HG02763 (cell line): ENCODE measurements at regions not wholly inside any gene's neighbourhood (a gene's known extent, or its start where the extent isn't known, plus 50 kb on each side); places are given as distances from the start of the nearest gene placed in this dataset.

ENCODE experiments used
- ATAC-seq: cut with Tn5 transposase; IDR thresholded peaks from one replicate; pipeline ENCODE4 v1.9.1; 2021; ENCODE audit warnings: mild to moderate bottlenecking, moderate library complexity; ENCODE audit not compliant: unreplicated experiment

DNA sequence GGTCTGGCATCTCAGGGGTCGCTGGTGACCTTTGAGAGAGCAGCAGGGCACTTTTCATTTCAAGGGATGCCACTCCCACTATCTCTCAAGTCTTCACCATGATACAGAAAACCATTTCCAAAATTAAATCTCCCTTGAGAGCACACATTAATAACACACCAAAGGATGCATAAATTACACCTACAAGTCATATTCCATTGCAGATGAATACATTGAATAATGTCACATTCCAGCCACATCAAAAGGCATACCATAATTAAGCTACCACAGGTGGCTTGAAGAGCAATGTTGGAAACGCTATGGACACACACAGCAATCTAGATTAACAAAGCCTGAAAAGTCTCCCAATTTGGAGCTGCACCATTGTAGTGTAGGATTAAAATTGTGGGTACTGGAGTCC lies 353.3 kb upstream of the ZMIZ1 start:
- ATAC-seq = no peak

DNA sequence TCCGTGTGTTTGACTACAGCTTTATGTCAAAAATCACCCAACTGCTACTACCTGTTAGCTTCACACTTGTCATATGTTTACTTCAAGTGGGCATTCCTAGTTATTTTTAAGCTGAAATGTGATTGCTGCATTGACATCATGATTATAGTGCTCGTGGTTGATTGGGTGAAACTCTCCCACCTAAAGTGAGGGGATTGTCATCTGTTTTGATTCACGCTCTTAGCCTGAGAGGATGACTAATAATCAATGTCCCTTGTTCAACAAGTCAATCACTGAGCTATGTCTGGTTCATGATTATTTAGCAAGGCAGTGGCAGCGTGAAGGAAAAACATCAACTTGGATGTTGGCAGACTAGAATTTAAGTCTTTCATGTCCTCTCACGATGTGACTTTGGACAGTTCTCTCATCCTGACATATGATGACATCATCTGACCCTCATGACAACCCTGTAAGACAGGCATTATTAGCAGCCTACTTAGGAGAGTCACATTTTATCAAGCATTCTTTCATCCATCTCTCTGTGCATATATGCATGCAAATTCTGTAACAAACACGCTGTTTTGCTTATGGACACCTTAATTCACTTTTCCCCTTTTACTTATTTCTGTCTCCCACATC lies 352.6 kb upstream of the ZMIZ1 start:
- ATAC-seq = no peak

DNA sequence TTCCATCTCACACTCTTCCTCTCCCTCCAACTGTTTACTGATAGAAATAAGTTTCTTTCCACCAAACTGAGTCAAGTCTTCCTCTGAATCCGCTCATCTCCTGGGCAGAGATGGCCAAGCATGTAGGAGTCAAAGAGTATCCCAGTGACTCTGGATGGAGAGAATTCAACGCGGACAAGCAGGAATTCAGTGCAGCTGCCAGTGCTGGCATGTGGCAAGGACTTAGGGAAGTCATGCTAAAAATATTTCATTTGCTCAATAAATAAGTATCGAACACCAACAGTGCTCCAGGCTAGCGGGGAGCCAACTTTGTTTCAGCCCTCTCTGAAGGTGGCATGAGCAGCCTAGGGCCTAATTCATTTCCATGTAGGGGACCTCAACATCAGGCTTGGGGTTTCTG lies 351.6 kb upstream of the ZMIZ1 start:
- no peak for ATAC-seq

DNA sequence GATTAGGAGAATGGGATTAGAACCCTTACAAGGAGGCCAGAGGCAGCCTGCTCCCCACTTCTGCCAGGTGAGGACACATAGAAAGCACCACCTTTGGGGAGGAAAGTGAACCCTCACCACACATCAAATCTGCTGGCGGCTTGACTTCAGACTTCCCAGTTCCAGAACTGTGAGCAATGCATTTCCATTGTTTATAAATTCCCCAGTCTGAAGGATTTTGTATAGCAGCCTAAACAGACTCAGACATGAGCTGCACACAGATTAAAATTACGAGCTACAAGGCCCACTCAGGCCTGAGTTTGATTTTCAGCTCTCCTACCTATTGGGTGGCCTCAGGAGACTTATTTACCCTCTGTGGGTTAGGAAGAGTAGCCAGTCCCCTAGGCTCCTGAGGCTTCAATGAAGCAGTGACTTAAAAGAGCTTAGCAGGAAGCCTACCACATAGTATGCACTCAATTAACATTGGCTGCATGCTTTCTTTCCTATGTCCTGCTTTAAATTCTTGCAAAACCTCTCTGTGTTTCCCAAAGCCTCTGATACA lies 350.7 kb upstream of the ZMIZ1 start:
- ATAC-seq = no peak

DNA sequence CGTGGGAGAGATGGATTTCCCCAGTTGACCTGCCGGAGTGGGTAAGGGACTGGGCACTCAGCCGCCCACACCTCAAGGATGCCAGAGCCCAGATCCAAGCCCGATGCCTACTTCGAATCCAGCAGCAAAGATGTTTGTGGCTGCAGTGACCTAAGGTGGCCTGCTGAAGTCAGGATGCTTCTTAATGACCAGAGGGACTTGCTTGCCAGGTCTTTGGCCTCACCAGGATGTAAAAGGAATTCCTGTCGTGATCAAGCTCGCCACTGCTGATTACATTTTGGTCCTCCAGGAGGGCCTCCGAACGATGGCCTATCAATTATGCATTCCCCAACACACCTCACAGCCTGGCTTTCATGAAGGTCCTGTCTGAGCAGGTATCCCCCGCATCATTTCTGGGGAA lies 349.5 kb upstream of the ZMIZ1 start:
- no peak for ATAC-seq

DNA sequence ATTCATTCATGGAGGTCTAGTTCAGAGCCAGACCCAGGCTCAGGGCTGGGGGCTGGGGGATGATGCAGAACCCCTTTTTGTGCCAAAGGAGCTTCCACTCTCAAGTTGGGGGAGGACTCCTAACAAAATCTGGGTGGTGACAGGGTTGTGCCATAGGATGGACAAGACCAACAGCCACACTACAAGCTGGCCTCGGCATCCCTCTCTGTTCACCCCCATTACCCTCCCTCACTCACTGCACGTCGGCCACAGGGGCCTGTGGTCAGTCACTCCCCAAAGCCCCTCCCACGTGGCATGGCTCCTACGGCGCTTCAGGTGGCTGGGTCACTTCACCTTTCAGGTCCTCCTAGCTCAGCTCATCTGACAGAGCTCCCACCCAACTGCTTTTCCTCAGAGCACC lies 348.7 kb upstream of the ZMIZ1 start:
- ATAC-seq = no peak

DNA sequence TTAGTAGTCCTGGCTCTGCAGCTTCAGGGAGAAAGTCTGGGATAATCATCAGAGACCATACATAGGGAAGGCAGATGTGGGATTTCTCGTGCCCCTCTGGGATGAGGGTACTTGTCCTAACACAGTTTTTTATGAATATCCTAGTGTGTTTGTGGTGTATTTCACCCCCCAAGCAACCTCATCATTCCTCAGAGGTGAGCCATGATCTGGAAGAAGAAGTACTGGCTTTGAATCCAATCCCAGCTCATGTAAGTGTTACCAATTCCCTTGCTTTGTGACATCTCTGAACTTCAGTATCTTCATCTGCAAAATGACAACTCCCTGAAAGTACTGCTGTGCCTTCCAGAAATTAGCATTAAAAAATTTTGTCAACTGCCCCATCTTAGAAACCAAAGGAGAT lies 347.5 kb upstream of the ZMIZ1 start:
- ATAC-seq = no peak

DNA sequence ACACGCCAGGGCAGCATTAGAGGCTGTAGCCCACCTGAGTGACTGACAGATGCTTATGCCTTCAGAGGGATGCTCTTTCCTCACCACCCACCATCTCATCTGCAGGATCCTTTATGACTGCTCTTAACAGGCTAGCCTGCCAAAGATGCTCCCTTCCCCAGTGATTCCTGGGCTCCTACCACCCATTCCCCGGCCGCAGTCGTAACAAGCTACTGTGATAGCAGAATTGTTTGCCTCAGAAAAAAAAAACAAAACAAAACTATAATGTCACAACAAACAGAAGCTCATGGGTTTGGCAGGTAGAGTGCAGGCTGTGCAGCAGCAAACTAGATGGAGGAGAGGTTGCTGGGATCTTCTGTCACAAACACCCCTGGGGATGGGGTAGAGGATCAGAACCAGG lies 343.9 kb upstream of the ZMIZ1 start:
- ATAC-seq = no peak

DNA sequence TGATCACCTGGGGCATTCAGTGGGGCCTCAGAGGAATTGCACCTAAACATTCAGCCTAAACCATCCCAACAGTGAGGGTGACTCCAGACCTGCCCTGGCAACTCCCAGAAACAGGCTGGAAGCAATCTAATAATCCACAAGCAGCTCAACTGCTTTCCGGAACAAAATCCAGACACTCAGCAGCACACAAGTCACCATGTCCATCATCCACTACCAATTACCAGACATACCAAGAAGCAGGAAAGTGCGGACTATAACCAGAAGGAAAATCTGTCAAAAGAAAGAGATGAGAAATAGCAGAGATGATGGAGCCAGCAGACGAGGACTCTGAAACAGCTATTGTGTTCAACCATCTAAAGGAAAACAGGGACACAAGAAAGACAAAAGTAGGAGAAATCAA lies 342.6 kb upstream of the ZMIZ1 start:
- ATAC-seq = no peak

DNA sequence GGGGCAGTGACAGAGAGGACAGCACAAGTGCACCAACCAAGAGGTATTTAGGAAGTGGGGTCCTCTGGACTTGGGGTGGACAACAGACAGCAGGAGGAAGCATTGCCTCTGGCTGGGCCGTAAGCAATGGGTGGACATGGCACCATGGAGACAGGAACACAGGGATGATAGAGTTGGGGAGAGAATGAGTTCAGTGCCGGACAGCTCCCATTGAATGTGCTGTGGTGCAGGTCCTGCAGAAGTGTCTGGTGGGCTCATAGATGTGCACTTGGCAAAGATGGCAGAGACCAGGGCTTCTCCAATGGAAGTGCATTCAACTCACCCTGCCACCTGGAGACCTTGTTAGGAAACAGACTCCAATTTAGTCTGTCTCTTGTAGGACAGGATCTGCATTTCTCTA lies 341.5 kb upstream of the ZMIZ1 start:
- no peak for ATAC-seq

DNA sequence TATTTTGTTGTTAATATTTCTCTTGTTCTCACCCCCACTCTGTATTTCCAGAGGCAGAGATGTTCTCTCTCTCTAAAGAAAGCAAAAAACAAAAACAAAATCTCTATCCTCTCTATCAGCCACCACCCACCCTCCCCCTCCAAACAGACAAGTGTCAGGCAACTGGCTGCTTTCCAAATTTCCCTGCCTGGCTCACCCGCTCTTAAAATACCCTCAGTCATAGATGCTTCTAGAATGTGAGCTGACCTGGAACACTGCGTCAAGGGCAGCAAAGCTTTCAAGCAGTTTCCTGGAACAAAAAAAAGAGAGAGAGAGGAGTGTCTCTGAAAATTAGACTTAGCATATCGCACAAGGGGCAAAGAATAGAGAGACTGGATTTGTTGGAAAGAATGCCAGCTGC lies 341.0 kb upstream of the ZMIZ1 start:
- no peak for ATAC-seq

DNA sequence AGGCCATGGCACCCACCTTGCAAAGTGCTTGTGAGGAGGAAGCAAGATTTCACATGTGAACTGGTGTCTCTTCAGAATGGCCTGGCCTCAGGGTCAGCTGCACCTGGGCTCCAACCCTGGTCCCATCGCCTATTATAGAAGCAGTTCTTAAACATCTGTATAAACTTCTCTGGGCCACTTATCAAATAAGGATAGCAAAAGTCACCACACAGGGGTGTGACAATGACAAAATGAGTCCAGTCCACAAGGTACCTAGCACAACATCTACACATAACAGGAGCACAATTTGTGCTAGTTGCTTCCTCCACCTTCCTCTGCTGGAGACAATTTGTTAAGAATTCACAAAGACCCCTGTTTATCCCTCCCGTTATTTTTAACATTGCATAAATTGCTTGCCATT lies 340.6 kb upstream of the ZMIZ1 start:
- no peak for ATAC-seq

DNA sequence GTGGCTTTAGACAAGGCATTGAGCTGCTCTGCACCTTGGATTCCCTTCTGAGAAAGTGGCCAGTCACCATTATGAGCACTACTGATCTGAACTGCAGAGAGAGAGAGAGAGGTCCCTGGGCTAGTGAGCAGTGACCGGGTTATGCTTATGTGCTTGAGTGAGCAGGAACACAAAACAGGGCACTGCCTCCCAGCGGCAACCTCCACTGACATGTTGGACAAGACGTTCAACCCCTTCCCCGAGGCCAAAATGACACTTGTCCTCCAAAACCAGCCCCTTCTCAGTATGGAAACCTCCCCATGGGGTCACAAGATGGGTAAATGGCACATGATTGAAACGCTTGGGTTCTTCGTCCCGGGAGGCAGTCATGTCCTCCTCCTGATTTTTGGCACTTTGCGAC lies 339.4 kb upstream of the ZMIZ1 start:
- no peak for ATAC-seq

DNA sequence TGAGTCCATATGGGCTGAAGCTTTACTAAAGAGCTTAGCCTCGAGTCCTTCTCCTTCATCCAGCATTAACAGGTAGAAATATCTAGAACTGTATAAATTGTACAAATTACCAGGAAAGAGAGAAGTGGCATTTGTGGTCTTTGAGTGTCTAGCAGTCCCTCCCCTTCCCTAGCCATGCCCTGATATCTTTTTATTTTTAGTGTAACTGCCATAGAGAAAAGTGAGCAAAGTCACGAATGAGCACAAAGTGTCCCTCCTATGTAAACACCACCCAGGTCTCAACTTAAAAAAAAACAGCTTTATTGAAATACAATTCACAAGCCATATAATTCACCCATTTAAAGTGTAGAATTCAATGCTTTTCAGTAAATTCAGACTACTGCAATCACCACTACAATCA lies 339.0 kb upstream of the ZMIZ1 start:
- no peak for ATAC-seq

DNA sequence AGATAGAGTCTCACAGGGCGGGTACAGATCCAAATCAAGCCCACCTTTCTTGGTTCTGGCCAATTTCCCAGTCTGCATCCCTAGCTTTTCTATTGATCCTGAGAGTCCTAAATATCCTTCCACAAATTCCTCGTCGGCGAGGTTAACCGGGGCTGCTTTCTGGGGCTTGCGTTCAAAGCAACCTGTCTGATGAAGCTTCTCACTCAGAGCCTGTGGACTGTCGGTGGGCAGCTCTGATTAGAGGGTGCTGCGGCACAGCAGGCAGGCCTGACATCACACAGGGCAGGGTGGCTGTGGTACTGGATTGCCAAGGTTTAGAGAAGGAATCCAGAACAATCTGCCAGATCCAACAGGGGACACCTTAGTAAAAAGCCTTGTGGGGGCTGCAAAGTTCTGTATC lies 338.0 kb upstream of the ZMIZ1 start:
- ATAC-seq = no peak

DNA sequence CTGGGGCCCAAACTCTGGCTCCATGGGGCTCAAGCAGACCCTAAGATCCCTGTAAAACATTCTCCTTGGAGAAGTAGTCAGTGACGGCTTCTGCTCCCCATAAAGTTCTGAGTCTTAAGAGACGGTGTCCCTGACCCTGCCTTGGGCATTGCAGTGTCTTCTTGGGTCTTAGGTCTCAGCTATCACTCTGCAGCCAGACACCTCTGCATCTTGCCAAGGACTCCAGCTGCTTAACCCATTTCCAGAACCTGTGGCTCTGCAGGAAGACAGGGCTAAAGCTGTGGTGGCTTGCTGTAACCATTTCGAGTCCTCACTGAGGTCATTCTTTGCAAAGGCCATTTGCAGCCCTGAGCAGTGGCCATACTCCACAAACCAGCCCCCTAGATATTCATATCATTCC lies 337.1 kb upstream of the ZMIZ1 start:
- ATAC-seq = no peak

DNA sequence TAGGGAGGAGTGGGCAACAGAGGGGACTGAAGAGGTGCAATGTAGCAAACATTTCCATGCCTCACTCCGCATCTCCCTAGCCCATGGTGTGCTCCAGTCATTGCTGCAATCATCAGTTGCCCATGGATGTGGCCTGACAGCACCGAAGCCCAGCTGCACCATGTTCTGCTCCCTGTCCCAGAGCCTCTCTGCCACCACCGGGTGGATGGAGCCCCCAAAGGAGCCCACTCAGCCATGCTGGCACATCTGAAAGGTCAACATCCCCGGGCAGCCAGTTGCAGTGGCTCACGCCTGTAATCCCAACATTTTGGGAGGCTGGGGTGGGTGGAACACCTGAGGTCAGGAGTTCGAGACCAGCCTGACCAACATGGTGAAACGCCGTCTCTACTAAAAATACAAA lies 336.4 kb upstream of the ZMIZ1 start:
- ATAC-seq = no peak

DNA sequence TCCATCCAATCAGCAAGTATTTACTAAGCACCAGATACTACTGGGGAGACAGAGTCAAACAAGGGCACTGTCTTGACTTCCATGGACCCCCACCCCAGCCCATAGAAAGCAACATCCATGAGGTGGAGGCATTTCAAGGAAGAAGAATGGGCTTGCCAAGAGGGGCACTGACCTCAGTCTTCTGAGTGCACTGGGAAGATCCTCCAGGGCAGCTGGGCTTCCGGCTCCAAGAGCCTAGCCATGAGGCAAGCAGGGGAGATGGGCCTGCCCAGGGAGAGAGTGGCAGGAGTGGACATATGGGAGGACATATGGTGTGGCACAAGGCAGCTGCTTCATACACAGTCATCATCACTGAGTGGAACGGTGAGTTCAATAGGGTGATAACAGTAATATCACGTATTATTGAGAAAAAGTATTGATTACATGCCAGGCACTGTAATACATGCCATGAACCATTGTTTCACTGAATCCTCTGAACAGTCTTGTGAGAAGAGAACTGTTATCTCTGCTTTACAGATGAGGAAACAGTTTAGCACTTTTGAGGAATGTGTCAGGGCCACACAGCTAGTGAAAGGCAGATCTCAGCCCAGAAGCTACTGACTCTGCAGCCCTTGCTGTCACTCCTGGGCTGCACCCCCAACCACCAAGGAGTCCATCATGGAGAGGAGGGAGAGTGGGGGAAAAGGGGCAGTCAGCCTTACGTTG lies 331.7 kb upstream of the ZMIZ1 start:
- no peak for ATAC-seq

DNA sequence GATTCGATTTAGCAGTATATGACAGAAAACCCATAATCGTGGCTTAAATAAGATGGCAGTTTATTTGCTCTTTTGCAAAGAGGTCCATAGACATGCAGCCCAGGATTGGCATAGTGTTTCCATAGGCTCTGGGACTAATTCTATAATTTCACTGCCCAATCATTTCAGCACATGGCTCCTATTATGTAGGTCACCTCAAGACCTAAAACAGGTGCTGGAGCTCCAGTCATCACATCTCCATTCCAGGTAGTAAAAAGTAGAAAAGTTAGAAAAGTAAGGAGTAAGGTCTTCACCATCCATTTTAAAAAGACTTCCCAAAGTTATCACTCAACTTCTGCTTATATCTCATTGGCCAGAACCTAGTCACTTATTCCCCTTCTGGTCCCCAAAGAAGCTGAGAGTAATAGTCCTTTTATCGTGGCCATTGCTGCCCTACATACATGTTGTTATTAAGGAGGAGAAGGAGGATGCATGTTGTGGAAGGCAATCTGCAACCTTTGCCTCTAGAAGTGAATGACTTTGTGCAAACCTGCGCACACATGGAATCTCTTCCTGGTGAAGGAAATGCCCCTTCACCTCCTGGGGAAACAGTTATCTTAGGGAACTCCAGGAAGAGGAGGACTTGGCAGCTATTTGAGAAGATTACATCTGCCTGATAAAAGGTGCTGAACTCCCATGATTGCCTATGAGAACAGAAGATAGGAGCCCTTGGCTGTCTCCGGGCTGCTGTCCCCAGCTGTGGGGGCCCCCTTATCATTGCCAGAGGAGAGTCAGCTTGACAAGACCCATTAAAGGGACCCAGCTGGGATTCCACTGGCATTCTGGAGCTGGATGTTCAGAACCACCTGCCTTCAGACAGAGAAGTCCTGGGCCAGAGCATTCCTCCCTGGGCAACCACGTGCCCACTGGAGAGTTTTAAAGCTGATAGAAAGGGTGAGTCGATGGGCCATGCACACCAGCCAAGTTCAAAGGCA lies 330.6 kb upstream of the ZMIZ1 start:
- ATAC-seq = no peak

DNA sequence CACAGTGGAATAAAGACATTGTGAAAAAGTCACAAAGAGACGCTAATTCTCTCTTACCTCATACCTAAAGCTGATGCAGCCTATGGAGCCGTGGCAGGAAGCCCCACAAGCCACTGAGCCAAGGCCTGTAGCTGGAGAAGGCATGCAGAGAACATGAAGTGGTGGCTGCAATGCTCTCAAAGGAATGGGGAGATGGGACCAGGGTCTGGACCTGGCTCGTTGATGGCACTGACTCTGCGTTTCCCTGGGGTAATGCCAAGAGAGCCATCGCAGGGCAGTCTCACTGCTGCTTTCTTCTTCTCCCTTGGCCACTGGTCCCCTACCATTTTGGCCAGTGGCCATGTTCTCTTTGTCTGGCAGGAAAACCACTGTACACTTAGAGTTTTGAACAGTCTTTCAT lies 329.9 kb upstream of the ZMIZ1 start:
- ATAC-seq = no peak

DNA sequence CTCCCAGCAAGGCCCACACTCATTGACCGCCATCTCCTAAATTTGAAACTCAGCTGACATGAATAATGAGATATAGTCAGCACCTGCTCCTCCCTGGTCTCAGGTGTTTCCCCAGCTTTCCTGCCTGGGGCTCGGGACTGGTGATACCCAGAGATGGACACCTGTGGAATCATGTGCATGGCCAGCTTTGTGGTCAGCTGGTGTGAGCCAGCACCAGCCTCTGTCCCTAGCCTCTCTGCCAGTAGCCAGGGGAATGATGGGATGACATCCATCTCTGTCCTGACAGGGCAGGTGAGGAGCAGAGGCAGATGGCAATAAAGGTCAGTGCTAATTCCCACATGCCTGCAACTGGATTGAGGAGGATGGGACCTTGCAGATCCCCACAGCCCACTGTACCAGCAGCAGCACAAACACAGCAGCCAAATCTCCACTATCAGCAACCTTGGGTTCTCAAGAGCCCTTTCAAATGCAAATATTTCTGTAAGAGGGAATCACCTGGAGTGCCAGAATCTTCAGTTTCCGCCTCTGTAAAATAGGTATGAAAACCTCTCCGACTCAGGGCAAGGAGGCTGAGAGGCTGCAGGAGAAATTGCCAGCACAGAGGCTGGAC lies 329.2 kb upstream of the ZMIZ1 start:
- ATAC-seq = no peak
